ENCODE measurements at regions not wholly inside any gene's neighbourhood (a gene's known extent, or its start where the extent isn't known, plus 50 kb on each side); places are given as distances from the start of the nearest gene placed in this dataset.

- Mint-ChIP-seq H3K4me1 (no peaks in the 10 kb centered on the region), H3K27ac (no peak overlapping the region), H3K9me3 (ENCODE audit: insufficient read depth) (peaks cover 2% of the 10 kb centered on the region), H3K4me3 (no peak overlapping the region), H3K27me3 (no peaks in the 10 kb centered on the region)
- Histone ChIP-seq H3K4me1 (ENCODE audit: control insufficient read depth in 2 of 2, insufficient read depth in 2 of 2, low read length in 2 of 2) (no peaks in the 10 kb centered on the region), H3K9ac (ENCODE audit: low read length) (no peak overlapping the region), H4K20me1 (ENCODE audit: control insufficient read depth, insufficient read depth, low read length, poor library complexity, severe bottlenecking) (no peaks in the 10 kb centered on the region), H2AFZ (ENCODE audit: insufficient read depth, low read depth, low read length, poor library complexity, severe bottlenecking) (no peak overlapping the region), H3K36me3 (replicated peaks in 1 of 2; ENCODE audit: control extremely low read depth in 1 of 2, control insufficient read depth in 1 of 2, extremely low read depth in 1 of 2, insufficient read depth in 2 of 2, low read length in 1 of 2) (no peaks in the 10 kb centered on the region), H3K9me3 (ENCODE audit: control extremely low read depth in 1 of 3, control insufficient read depth in 2 of 3, insufficient read depth in 1 of 3, low read length in 2 of 3) (peaks cover 0 to 8% (median 0%) of the 10 kb centered on the region in 3 donors), H3K4me3 (ENCODE audit: control extremely low read depth in 1 of 5, extremely low read depth in 1 of 5, insufficient read depth in 1 of 5, low read depth in 2 of 5, low read length in 4 of 5) (no peak overlapping the region), H3K27ac (ENCODE audit: low read length in 2 of 2) (no peak overlapping the region), H3K4me2 (replicated peaks; ENCODE audit: low read depth, low read length, poor library complexity, severe bottlenecking) (no peak overlapping the region), H3K79me2 (ENCODE audit: control insufficient read depth, insufficient read depth, low read length) (no peaks in the 10 kb centered on the region), H3K27me3 (replicated peaks in 1 of 4; ENCODE audit: control extremely low read depth in 1 of 4, control insufficient read depth in 3 of 4, insufficient read depth in 4 of 4, low read length in 3 of 4) (no peaks in the 10 kb centered on the region)
- CTCF ChIA-PET = no interaction called here
- no peak for ATAC-seq (ENCODE audit: low read depth)
- no peak for DNase-seq
- TF ChIP-seq CTCF (IDR thresholded peaks at IDR 0.05) = no peak
- TF ChIP-seq EZH2 (IDR thresholded peaks at IDR 0.05; ENCODE audit: borderline replicate concordance, insufficient read depth, low read depth, low read length, poor library complexity, severe bottlenecking) = no peak
- POLR2A ChIA-PET = no interaction called here
- 88% methylated on average over 4 of the region's 7 CpGs for WGBS (ENCODE audit: insufficient coverage)
- intact Hi-C loops (cut with micrococcal nuclease) = no loop called here
Measured at GRCh38 chr22:48794906-48795305, 1032.8 kb downstream of the BRD1 start.

- H3K4me1 ChIP-seq (ENCODE audit: control insufficient read depth in 2 of 2, insufficient read depth in 2 of 2, low read length in 2 of 2) = no peaks in the 10 kb centered on the region
- no peak overlapping the region for H3K4me3 ChIP-seq (ENCODE audit: control extremely low read depth in 1 of 5, extremely low read depth in 1 of 5, insufficient read depth in 1 of 5, low read depth in 2 of 5, low read length in 4 of 5)
- H3K27ac ChIP-seq (ENCODE audit: low read length in 2 of 2) = no peak overlapping the region
- H3K4me3 Mint-ChIP-seq = no peak overlapping the region
- H3K27ac Mint-ChIP-seq = no peak overlapping the region
- no peak overlapping the region for H3K9ac ChIP-seq (ENCODE audit: low read length)
- peaks cover 0 to 6% (median 0%) of the 10 kb centered on the region in 3 donors for H3K9me3 ChIP-seq (ENCODE audit: control extremely low read depth in 1 of 3, control insufficient read depth in 2 of 3, insufficient read depth in 1 of 3, low read length in 2 of 3)
- no peaks in the 10 kb centered on the region for H3K27me3 Mint-ChIP-seq
- intact Hi-C loops (cut with micrococcal nuclease) = no loop called here
- H3K4me2 ChIP-seq (replicated peaks; ENCODE audit: low read depth, low read length, poor library complexity, severe bottlenecking) = no peak overlapping the region
- WGBS (ENCODE audit: insufficient coverage) = 84% methylated on average over 21 of the region's 37 CpGs
- H3K36me3 ChIP-seq (replicated peaks in 1 of 2; ENCODE audit: control extremely low read depth in 1 of 2, control insufficient read depth in 1 of 2, extremely low read depth in 1 of 2, insufficient read depth in 2 of 2, low read length in 1 of 2) = no peaks in the 10 kb centered on the region
- no peaks in the 10 kb centered on the region for H3K79me2 ChIP-seq (ENCODE audit: control insufficient read depth, insufficient read depth, low read length)
- no peak for DNase-seq
- POLR2A ChIA-PET = no interaction called here
- H3K9me3 Mint-ChIP-seq (ENCODE audit: insufficient read depth) = peaks cover 2% of the 10 kb centered on the region
- ATAC-seq (ENCODE audit: low read depth) = no peak
- H4K20me1 ChIP-seq (ENCODE audit: control insufficient read depth, insufficient read depth, low read length, poor library complexity, severe bottlenecking) = no peaks in the 10 kb centered on the region
- no peaks in the 10 kb centered on the region for H3K27me3 ChIP-seq (replicated peaks in 1 of 4; ENCODE audit: control extremely low read depth in 1 of 4, control insufficient read depth in 3 of 4, insufficient read depth in 4 of 4, low read length in 3 of 4)
- no peak overlapping the region for H2AFZ ChIP-seq (ENCODE audit: insufficient read depth, low read depth, low read length, poor library complexity, severe bottlenecking)
- H3K4me1 Mint-ChIP-seq = no peaks in the 10 kb centered on the region
- CTCF ChIA-PET = no interaction called here
- TF ChIP-seq CTCF (IDR thresholded peaks at IDR 0.05) (no peak), EZH2 (IDR thresholded peaks at IDR 0.05; ENCODE audit: borderline replicate concordance, insufficient read depth, low read depth, low read length, poor library complexity, severe bottlenecking) (no peak)
Measured at GRCh38 chr22:48793949-48794348, 1033.7 kb downstream of the BRD1 start.
